Colonic mucosa (tissue), 4 donors: ENCODE measurements at regions not wholly inside any gene's neighbourhood (a gene's known extent, or its start where the extent isn't known, plus 50 kb on each side); places are given as distances from the start of the nearest gene placed in this dataset.

Experiments
- DNase-seq: peaks from one replicate; pipeline ENCODE4 v3.0.0-alpha.2; 2020
- H3K27ac ChIP-seq: fragments of 200-600 bp; one replicate; pipeline ENCODE4 v1.8.0; 2021
- H3K27me3 ChIP-seq: fragments of 200-600 bp; one replicate; pipeline ENCODE4 v1.8.0; 2021
- H3K36me3 ChIP-seq: fragments of 200-600 bp; one replicate; pipeline ENCODE4 v1.8.0; 2021
- H3K4me1 ChIP-seq: fragments of 200-600 bp; one replicate; pipeline ENCODE4 v1.8.0; 2021; ENCODE audit warnings: mild to moderate bottlenecking
- H3K4me3 ChIP-seq: fragments of 200-600 bp; one replicate; pipeline ENCODE4 v1.8.0; 2021
- H3K9ac ChIP-seq, 2 donors: one replicate each; pipeline ENCODE4 v1.7.0; 2013; ENCODE audit warnings: control low read depth in 2 of 2, low read depth in 2 of 2, low read length in 2 of 2
- H3K9me3 ChIP-seq: fragments of 200-600 bp; one replicate; pipeline ENCODE4 v1.8.0; 2021
- intact Hi-C: fragments of 100-400 bp; cut with DNase I; formaldehyde crosslinking; loops from one replicate; pipeline ENCODE4 v1.14.1; 2022
- TF ChIP-seq, protein P1 (sequence below): fragments of 200-600 bp; IDR thresholded peaks from one replicate; pipeline ENCODE4 v1.8.0; 2022; ENCODE audit warnings: antibody characterized with exemption, mild to moderate bottlenecking
- donor health status: healthy.
- donor health status: DM: no; HTN: no; CAD: no.
- donor health status: DM: no; HTN: no; CAD: no.

DNA sequence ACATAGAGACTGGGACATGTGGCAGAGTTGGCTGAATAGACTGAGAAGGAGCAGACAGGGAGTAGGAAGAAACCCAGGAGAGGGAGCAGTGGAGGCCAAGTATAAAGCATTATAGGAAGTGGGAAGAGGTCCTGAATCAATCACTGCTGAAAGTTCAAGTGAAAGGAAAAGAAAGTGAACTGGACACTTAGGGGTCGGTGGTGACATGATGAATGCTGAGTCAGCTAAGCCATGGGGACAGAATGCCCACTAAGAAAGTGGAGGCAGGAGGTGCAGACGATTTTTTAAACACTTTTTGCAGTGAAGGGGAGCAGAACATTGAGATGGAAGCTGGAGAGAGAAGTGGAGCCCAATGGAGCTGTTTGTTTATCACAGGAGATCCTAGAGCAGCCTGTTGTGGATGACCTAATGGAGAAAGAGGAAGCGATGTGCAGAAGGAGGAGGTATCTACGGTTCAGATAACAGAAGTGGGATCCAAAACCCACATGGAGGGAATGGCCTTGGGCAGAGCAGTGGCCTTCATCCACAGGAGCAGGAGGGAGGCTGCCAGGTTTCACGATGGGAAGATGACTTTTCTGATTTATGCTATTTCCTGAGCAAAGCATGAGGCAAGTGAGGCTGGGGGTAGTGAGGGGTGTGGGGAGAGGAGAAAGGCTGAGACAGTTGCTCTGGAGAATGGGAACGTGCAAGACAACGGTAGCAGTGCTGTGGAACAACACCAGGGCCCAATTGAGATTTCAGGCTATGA, 208.2 kb downstream of the RPLP1 start:
- DNase-seq: no peak
- TF ChIP-seq, protein P1, sequence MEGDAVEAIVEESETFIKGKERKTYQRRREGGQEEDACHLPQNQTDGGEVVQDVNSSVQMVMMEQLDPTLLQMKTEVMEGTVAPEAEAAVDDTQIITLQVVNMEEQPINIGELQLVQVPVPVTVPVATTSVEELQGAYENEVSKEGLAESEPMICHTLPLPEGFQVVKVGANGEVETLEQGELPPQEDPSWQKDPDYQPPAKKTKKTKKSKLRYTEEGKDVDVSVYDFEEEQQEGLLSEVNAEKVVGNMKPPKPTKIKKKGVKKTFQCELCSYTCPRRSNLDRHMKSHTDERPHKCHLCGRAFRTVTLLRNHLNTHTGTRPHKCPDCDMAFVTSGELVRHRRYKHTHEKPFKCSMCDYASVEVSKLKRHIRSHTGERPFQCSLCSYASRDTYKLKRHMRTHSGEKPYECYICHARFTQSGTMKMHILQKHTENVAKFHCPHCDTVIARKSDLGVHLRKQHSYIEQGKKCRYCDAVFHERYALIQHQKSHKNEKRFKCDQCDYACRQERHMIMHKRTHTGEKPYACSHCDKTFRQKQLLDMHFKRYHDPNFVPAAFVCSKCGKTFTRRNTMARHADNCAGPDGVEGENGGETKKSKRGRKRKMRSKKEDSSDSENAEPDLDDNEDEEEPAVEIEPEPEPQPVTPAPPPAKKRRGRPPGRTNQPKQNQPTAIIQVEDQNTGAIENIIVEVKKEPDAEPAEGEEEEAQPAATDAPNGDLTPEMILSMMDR: no peak

DNA sequence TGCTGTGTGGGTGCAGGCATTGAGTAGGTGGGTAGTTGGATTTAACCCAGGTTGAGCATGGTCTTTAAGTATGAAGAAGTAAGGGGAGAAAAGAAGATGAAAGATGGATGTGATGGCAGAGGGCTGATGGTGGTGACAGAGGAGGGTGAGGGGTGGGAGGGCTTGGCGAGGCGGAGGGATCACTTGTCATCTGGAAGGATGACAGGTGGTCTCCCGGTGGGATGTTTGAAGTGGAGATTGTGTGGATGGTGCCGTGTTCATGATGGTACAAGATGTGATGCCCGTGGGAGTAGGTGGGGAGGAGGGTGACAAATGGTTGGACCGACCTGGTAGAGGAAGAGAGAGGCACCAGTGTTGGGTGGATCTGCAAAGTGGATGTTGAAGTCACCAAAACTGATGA, 208.8 kb downstream of the RPLP1 start:
- H3K36me3 ChIP-seq: no peaks in the 10 kb centered on the region
- H3K4me1 ChIP-seq: no peaks in the 10 kb centered on the region
- H3K27me3 ChIP-seq: no peaks in the 10 kb centered on the region
- H3K9ac ChIP-seq: no peak overlapping the region
- no peak overlapping the region for H3K4me3 ChIP-seq
- TF ChIP-seq, protein P1: no peak
- DNase-seq: no peak
- H3K9me3 ChIP-seq: no peaks in the 10 kb centered on the region
- no peak overlapping the region for H3K27ac ChIP-seq
- intact Hi-C loops: no loop called here

More for the DNA sequence above, 208.2 kb downstream of the RPLP1 start:
- H3K9me3 ChIP-seq: no peaks in the 10 kb centered on the region
- H3K9ac ChIP-seq: no peak overlapping the region
- no peak overlapping the region for H3K27ac ChIP-seq
- H3K27me3 ChIP-seq: no peaks in the 10 kb centered on the region
- no peak overlapping the region for H3K4me3 ChIP-seq
- H3K4me1 ChIP-seq: no peaks in the 10 kb centered on the region
- intact Hi-C loops: no loop called here
- H3K36me3 ChIP-seq: no peaks in the 10 kb centered on the region

DNA sequence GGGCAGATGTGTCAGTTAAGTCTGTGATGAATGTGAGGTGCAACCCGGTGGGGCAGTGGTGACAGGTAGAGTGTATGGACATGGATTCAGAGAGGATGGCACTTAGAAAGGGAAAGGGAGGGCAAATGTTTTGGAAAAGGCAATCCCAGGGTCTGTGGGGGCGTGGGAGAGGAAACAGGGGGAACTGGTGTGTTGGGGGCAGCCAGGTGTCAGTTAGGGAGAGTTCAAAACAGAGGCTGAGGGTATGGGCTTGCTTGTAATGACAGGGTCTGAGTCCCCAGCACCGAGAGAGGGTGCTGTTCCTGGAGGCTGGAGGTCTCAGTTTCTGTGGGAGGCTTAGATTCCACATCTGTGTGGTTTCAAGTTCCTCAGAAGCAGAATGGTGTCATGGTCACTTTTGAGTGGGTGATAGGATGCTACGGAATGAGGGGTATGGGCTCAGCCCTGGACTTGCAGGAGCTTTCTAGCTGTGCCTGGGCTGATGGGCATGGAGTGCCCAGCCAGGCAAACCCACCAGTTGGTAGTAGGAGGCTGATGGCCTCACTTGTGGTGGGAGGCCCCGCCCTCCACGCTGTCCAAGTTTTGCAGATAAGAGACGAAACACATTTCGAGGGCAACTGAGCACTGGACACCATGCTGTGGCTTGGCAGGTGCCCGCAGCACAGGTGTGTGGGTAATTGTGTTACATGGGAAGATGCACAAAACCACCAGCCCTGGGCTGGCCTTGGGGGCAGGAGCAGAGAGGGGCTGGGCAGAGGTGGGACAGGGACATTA, 209.4 kb downstream of the RPLP1 start:
- Histone ChIP-seq H3K4me3 (no peak overlapping the region), H3K4me1 (no peaks in the 10 kb centered on the region), H3K27ac (no peak overlapping the region), H3K9ac (no peak overlapping the region), H3K36me3 (no peaks in the 10 kb centered on the region), H3K9me3 (no peaks in the 10 kb centered on the region), H3K27me3 (no peaks in the 10 kb centered on the region)
- no peak for DNase-seq
- TF ChIP-seq, protein P1: no peak
- intact Hi-C loops: no loop called here

DNA sequence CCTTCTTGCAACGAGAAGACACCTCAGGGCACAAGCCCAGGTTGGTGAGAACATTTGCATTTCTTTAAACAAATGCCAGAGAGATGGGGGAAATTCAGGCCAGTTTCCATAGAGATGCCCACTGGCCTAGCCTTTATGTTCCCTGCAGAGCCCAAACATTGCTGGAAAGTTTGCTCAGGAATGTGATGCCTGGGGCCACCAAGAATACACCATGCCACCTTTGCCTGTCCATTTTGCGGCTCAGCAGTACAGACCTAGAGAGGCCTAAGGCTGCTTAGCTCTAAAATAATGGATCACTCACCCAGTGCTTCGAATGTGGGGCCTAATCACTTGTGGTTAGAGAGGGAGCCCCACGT, 210.0 kb downstream of the RPLP1 start:
- Histone ChIP-seq H3K9ac (no peak overlapping the region), H3K27ac (no peak overlapping the region), H3K9me3 (no peaks in the 10 kb centered on the region), H3K36me3 (no peaks in the 10 kb centered on the region), H3K4me3 (no peak overlapping the region), H3K4me1 (no peaks in the 10 kb centered on the region), H3K27me3 (no peaks in the 10 kb centered on the region)
- no peak for DNase-seq
- intact Hi-C loops: no loop called here
- TF ChIP-seq, protein P1: no peak

DNA sequence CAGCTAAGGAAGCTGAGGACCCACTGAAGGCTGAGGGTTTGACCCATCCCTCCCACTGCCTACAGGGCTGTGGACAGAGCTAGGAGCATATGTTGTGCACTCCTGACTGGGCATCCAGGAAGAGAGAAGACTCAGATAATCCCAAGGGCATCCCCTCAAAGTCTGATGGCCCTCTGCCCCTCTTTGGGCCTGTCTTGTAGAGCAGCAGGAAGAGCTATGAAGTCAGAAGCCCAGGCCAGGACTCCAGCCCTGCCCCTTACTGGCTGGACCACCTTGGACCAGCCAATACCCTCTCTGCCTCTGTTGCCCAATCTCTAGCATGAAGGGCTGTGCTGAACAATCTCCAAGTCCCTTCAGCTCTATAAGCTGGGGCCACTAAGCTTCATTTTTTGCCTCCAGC, 210.8 kb downstream of the RPLP1 start:
- H3K4me1 ChIP-seq: no peaks in the 10 kb centered on the region
- DNase-seq: no peak
- no peak overlapping the region for H3K9ac ChIP-seq
- TF ChIP-seq, protein P1: no peak
- H3K4me3 ChIP-seq: no peak overlapping the region
- H3K9me3 ChIP-seq: no peaks in the 10 kb centered on the region
- H3K27ac ChIP-seq: no peak overlapping the region
- intact Hi-C loops: no loop called here
- no peaks in the 10 kb centered on the region for H3K36me3 ChIP-seq
- H3K27me3 ChIP-seq: no peaks in the 10 kb centered on the region
